Upper lobe of left lung (tissue), 6 donors: ENCODE measurements at regions not wholly inside any gene's neighbourhood (a gene's known extent, or its start where the extent isn't known, plus 50 kb on each side); places are given as distances from the start of the nearest gene placed in this dataset.

Experiments
- ATAC-seq, 2 donors: fragments of 200-7000 bp; cut with Tn5 transposase; one replicate each; pipeline ENCODE4 v1.9.1; 2022; ENCODE audit warnings: mild to moderate bottlenecking in 2 of 2, moderate library complexity in 2 of 2; ENCODE audit not compliant: low FRiP score in 2 of 2
- DNase-seq, 2 donors: peaks; one replicate each; pipeline ENCODE4 v3.0.0-alpha.2; 2019 to 2020
- H3K27ac ChIP-seq, 4 donors: fragments of 200-600 bp; sonication (generic); one replicate each; pipeline ENCODE4 v1.5.1; 2016 to 2019
- H3K27me3 ChIP-seq, 4 donors: fragments of 200-600 bp; sonication (generic); one replicate each; pipeline ENCODE4 v1.5.1; 2017 to 2019
- H3K36me3 ChIP-seq, 4 donors: fragments of 200-600 bp; sonication (generic); one replicate each; pipeline ENCODE4 v1.5.1; 2016 to 2019
- H3K4me1 ChIP-seq, 4 donors: fragments of 200-600 bp; sonication (generic); one replicate each; pipeline ENCODE4 v1.5.1; 2018 to 2019
- H3K4me3 ChIP-seq, 4 donors: fragments of 200-600 bp; sonication (generic); one replicate each; pipeline ENCODE4 v1.5.1; 2017 to 2019; ENCODE audit warnings: mild to moderate bottlenecking in 2 of 4, moderate library complexity in 1 of 4
- H3K9me3 ChIP-seq, 4 donors: fragments of 200-600 bp; sonication (generic); one replicate each; pipeline ENCODE4 v1.5.1; 2018 to 2019
- EP300 ChIP-seq, 4 donors: sonication (generic); formaldehyde crosslinking; IDR thresholded peaks; one replicate each; pipeline ENCODE4 v1.5.1; 2017; ENCODE audit warnings: antibody characterized with exemption in 4 of 4, control low read depth in 2 of 4
- POLR2A ChIP-seq, 4 donors: fragments of 450-650 bp; IDR thresholded peaks; one replicate each; pipeline ENCODE4 v1.5.1; 2016 to 2017; ENCODE audit warnings: antibody characterized with exemption in 4 of 4, mild to moderate bottlenecking in 2 of 4
- POLR2AphosphoS5 ChIP-seq, 2 donors: sonication (generic); formaldehyde crosslinking; IDR thresholded peaks; one replicate each; pipeline ENCODE4 v1.5.1; 2017; ENCODE audit warnings: antibody characterized with exemption in 2 of 2
- WGBS, 2 donors: methylation state at CpG; one replicate each; pipeline ENCODE4 v1.1.5; 2017 to 2018; 5-methylcytosine and 5-hydroxymethylcytosine counted together
- TF ChIP-seq, protein P1 (sequence below), 6 experiments: fragments of 450-650 bp in 4 of 6; fragments of 200-600 bp in 2 of 6; sonication (generic) in 2 of 6; IDR thresholded peaks; one replicate each; pipeline ENCODE4 v1.5.1; 2016 to 2019; ENCODE audit warnings: antibody characterized with exemption in 6 of 6
- donor health status: DM: no; HTN: no; CAD: no; lungs with moderate emphysema.
- donor health status: DM: no; HTN: yes; CAD: no; lungs with severe emphysema.

- Histone ChIP-seq H3K4me3 (no peak overlapping the region), H3K9me3 (no peaks in the 10 kb centered on the region), H3K36me3 (no peaks in the 10 kb centered on the region), H3K27ac (no peak overlapping the region), H3K27me3 (no peaks in the 10 kb centered on the region), H3K4me1 (no peaks in the 10 kb centered on the region)
- DNase-seq (no peak), ATAC-seq (no peak)
- TF ChIP-seq, protein P1, sequence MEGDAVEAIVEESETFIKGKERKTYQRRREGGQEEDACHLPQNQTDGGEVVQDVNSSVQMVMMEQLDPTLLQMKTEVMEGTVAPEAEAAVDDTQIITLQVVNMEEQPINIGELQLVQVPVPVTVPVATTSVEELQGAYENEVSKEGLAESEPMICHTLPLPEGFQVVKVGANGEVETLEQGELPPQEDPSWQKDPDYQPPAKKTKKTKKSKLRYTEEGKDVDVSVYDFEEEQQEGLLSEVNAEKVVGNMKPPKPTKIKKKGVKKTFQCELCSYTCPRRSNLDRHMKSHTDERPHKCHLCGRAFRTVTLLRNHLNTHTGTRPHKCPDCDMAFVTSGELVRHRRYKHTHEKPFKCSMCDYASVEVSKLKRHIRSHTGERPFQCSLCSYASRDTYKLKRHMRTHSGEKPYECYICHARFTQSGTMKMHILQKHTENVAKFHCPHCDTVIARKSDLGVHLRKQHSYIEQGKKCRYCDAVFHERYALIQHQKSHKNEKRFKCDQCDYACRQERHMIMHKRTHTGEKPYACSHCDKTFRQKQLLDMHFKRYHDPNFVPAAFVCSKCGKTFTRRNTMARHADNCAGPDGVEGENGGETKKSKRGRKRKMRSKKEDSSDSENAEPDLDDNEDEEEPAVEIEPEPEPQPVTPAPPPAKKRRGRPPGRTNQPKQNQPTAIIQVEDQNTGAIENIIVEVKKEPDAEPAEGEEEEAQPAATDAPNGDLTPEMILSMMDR (IDR thresholded peaks at IDR 0.05), result no peak
- TF ChIP-seq POLR2AphosphoS5 (IDR thresholded peaks at IDR 0.05) (no peak), POLR2A (IDR thresholded peaks at IDR 0.05) (no peak), EP300 (IDR thresholded peaks at IDR 0.05) (no peak)
- 71 to 72% methylated on average over 4 of the region's 4 CpGs for WGBS, 2 donors
Observed at GRCh38 chr2:179355881-179356280, 91.2 kb upstream of the SESTD1 start.

DNA sequence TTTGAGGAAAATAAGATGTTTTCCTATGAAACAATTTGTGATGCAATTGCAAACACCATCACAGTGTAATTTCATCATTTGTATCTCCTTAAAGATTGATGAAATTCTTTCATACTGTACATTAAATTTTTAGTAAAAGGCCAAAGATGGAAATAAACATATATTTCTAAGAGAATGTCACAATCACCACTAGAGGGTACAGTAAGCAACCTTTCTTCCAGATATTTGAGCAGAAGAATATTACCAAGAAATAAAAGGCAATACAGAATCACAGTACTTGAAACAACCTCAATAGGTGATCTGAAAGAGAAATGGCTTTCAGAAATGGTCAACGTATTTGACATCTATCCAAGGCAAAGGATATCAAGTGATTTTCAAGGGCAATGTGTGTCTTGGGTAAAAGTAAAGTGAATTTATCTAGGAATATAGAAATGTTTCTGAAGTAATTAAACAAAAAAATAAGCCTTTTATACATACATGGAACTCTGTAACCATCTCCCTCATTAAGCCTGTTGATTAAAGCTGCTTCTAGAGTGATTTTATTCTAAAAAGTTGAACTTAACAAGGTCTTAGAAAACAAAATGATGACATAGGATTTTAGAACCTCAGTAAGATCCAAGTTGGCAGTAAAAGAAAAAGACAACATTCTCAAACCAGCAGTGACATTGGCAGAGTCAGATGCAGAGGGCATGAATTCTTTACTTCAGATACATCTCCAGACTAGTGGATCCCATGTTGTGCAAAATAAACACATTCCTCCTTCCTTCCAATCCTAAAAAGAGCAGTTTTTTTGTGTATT lies 90.3 kb upstream of the SESTD1 start:
- H3K4me1 ChIP-seq, result no peaks in the 10 kb centered on the region
- no peak for DNase-seq
- H3K36me3 ChIP-seq, result no peaks in the 10 kb centered on the region
- H3K27me3 ChIP-seq, result no peaks in the 10 kb centered on the region
- no peak overlapping the region for H3K27ac ChIP-seq
- TF ChIP-seq POLR2AphosphoS5 (IDR thresholded peaks at IDR 0.05) (no peak), EP300 (IDR thresholded peaks at IDR 0.05) (no peak), POLR2A (IDR thresholded peaks at IDR 0.05) (no peak)
- TF ChIP-seq, protein P1 (IDR thresholded peaks at IDR 0.05), result no peak
- no peaks in the 10 kb centered on the region for H3K9me3 ChIP-seq
- 80 to 93% methylated on average over 1 of the region's 1 CpG for WGBS, 2 donors
- H3K4me3 ChIP-seq, result no peak overlapping the region
- ATAC-seq, result no peak

GRCh38 chr2:179354296-179354695 lies 89.7 kb upstream of the SESTD1 start:
- no peak overlapping the region for H3K27ac ChIP-seq
- no peaks in the 10 kb centered on the region for H3K9me3 ChIP-seq
- 90 to 94% methylated on average over 4 of the region's 4 CpGs for WGBS, 2 donors
- no peak for ATAC-seq
- no peaks in the 10 kb centered on the region for H3K4me1 ChIP-seq
- DNase-seq, result no peak
- H3K36me3 ChIP-seq, result no peaks in the 10 kb centered on the region
- TF ChIP-seq EP300 (IDR thresholded peaks at IDR 0.05), result no peak
- TF ChIP-seq POLR2AphosphoS5 (IDR thresholded peaks at IDR 0.05), result no peak
- TF ChIP-seq, protein P1 (IDR thresholded peaks at IDR 0.05), result no peak
- no peak for TF ChIP-seq POLR2A (IDR thresholded peaks at IDR 0.05)
- no peak overlapping the region for H3K4me3 ChIP-seq
- no peaks in the 10 kb centered on the region for H3K27me3 ChIP-seq

GRCh38 chr2:179352181-179352580 lies 87.5 kb upstream of the SESTD1 start:
- no peak overlapping the region for H3K27ac ChIP-seq
- no peaks in the 10 kb centered on the region for H3K4me1 ChIP-seq
- no peak overlapping the region for H3K4me3 ChIP-seq
- H3K36me3 ChIP-seq, result no peaks in the 10 kb centered on the region
- no peak for DNase-seq
- no peak for ATAC-seq
- WGBS, 2 donors, result 78 to 79% methylated on average over 2 of the region's 2 CpGs
- H3K9me3 ChIP-seq, result no peaks in the 10 kb centered on the region
- TF ChIP-seq, protein P1 (IDR thresholded peaks at IDR 0.05), result no peak
- TF ChIP-seq EP300 (IDR thresholded peaks at IDR 0.05) (no peak), POLR2AphosphoS5 (IDR thresholded peaks at IDR 0.05) (no peak), POLR2A (IDR thresholded peaks at IDR 0.05) (no peak)
- H3K27me3 ChIP-seq, result no peaks in the 10 kb centered on the region

GRCh38 chr2:179351057-179351456 lies 86.4 kb upstream of the SESTD1 start:
- no peak overlapping the region for H3K27ac ChIP-seq
- H3K9me3 ChIP-seq, result no peaks in the 10 kb centered on the region
- no peak for TF ChIP-seq POLR2AphosphoS5 (IDR thresholded peaks at IDR 0.05)
- TF ChIP-seq, protein P1 (IDR thresholded peaks at IDR 0.05), result no peak
- TF ChIP-seq POLR2A (IDR thresholded peaks at IDR 0.05), result no peak
- TF ChIP-seq EP300 (IDR thresholded peaks at IDR 0.05), result no peak
- no peak overlapping the region for H3K4me3 ChIP-seq
- no peaks in the 10 kb centered on the region for H3K27me3 ChIP-seq
- DNase-seq (no peak), ATAC-seq (no peak)
- 90 to 94% methylated on average over 2 of the region's 2 CpGs for WGBS, 2 donors
- no peaks in the 10 kb centered on the region for H3K36me3 ChIP-seq
- no peaks in the 10 kb centered on the region for H3K4me1 ChIP-seq
